KBM-7 (cell line): ENCODE measurements at regions not wholly inside any gene's neighbourhood (a gene's known extent, or its start where the extent isn't known, plus 50 kb on each side); places are given as distances from the start of the nearest gene placed in this dataset.
A peak's percentile ranks its signal among the peaks of the same experiment; 100 is the strongest.

Source experiments
- DNase-seq: peaks from one replicate; pipeline ENCODE4 v3.0.0-alpha.2; 2015
- in situ Hi-C: fragments of 300-500 bp; cut with MboI; formaldehyde crosslinking; loops from 2 replicates; pipeline ENCODE4 v1.14.3; 2020; ENCODE audit warnings: low sequenced_read_pairs, low pct_unique_long_range_greater_than_20kb, mixed read lengths

- no peak for DNase-seq
- in situ Hi-C loops: no loop called here
Observed at GRCh38 chr9:129511285-129511900, 109.5 kb downstream of the C9orf50 start.

- no peak for DNase-seq
- in situ Hi-C loops: no loop called here
Observed at GRCh38 chr9:129509533-129509928, 111.4 kb downstream of the C9orf50 start.

DNA sequence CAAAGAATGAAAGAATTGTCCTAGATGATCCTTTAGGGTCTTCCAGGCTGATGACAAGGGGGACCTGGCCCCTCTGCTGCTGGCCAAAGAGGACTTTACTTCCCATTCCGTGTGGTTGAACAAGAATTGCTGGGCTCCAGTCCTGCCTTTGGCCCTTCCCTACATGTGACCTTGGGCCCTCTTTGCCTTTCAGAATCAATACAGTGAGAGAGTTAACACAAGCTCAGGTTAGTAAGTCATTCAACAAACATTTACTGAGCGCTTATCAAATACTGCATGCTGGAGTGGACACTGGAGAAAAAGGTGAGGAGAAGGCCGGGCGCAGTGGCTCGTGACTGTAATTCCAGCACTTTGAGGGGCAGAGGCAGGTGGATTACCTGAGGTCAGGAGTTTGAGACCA is 113.1 kb downstream of the C9orf50 start:
- in situ Hi-C loops: no loop called here
- no peak for DNase-seq

DNA sequence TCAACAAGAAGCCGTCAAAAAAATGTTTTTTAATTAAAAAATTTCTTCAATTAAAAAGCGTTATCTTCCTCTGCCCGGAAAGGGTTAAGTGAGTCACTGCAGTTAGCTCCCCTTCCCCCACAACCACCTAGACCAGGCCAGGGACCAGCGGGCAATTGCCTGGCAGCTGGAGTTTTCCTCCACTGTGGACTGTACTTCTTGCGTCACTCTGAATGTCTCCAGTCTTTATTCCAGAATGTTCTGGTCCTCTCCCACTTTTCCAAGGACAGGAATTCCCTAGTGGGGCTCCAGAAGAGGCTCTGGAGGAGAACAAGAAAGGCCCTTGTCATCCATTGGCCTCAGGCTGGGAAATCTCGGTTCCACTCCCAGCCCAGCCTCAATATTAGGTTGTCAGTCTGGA is 114.0 kb downstream of the C9orf50 start:
- in situ Hi-C loops: no loop called here

GRCh38 chr9:129506041-129506440 is 114.9 kb downstream of the C9orf50 start:
- in situ Hi-C loops: no loop called here
- no peak for DNase-seq

More for the DNA sequence above, 114.0 kb downstream of the C9orf50 start:
- no peak for DNase-seq

DNA sequence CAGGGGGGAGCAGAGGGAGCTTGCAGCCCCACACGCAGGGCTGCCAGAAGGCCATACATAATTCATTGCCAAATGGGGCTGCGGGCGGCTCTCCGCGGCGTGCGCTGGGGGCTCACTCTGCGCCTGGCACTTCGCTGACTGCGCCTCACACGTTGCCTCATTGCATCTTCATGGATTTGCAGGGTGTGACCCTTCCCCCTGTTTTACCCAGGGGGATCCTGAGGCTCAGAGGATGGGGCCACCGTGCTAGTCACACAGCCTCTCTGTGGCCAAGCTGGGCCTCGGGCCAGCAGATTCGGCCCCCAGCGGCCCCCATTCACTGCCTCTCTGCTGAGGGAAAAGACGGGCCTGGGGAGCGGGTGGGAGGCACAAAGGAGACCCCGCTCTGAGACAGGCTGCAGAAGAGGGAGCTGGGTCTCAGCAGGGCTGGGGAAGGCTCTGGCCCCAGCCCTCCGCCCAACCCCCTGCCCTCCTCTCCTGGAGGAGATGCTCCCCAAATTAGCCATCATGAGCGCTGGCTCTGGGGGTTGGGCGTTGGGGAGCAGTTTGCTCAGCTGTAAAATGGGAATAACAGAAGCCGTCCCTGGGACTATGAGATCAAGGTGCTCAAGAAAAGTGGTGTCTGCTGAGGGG is 115.5 kb downstream of the C9orf50 start:
- in situ Hi-C loops: no loop called here
- DNase-seq: no peak

GRCh38 chr9:129504404-129504803 is 116.5 kb downstream of the C9orf50 start:
- in situ Hi-C loops: no loop called here
- DNase-seq: no peak

DNA sequence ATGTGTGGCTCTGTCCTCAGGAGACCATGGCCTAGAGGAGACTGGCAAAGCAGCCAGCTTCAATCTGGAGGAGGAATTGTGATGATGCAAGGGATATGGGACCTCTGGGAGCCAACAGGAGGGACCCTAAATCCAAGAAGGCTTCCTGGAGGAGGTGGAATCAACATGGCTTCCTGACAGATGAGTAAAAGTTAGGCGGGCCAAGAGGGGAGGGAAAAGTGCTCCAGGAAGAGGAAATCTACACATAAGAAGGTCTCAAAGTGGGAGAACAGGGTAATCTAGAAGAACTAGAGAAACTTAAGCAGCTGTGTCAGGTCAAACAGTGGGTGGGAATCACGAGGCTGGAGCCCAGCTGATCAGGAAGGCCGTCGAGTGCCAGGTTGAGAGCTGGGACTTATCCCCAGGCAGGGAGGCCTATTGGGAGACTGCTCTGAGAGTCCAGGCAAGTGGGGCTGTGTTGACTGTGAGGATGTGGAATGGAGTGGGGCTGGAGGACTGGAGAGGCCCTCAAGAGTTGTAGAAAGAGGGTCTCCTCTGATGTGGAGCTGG is 119.1 kb downstream of the C9orf50 start:
- in situ Hi-C loops: no loop called here
- no peak for DNase-seq

- in situ Hi-C loops: no loop called here
- no peak for DNase-seq
Observed at GRCh38 chr9:129500863-129501770, 119.8 kb downstream of the C9orf50 start.

GRCh38 chr9:129500161-129500862 is 120.6 kb downstream of the C9orf50 start:
- in situ Hi-C loops: no loop called here
- DNase-seq: no peak

GRCh38 chr9:129498451-129499384 is 122.2 kb downstream of the C9orf50 start:
- in situ Hi-C loops: no loop called here

GRCh38 chr9:129497813-129498450 is 123.0 kb downstream of the C9orf50 start:
- DNase-seq: no peak
- in situ Hi-C loops: no loop called here

More at GRCh38 chr9:129498451-129499384, 122.2 kb downstream of the C9orf50 start:
- DNase-seq: no peak

- DNase-seq: no peak
Observed at GRCh38 chr9:129497005-129497812, 123.7 kb downstream of the C9orf50 start.

GRCh38 chr9:129496473-129497004 is 124.4 kb downstream of the C9orf50 start:
- peak; percentile 87 for DNase-seq
- in situ Hi-C loops: no loop called here

More at GRCh38 chr9:129497005-129497812, 123.7 kb downstream of the C9orf50 start:
- in situ Hi-C loops: no loop called here

DNA sequence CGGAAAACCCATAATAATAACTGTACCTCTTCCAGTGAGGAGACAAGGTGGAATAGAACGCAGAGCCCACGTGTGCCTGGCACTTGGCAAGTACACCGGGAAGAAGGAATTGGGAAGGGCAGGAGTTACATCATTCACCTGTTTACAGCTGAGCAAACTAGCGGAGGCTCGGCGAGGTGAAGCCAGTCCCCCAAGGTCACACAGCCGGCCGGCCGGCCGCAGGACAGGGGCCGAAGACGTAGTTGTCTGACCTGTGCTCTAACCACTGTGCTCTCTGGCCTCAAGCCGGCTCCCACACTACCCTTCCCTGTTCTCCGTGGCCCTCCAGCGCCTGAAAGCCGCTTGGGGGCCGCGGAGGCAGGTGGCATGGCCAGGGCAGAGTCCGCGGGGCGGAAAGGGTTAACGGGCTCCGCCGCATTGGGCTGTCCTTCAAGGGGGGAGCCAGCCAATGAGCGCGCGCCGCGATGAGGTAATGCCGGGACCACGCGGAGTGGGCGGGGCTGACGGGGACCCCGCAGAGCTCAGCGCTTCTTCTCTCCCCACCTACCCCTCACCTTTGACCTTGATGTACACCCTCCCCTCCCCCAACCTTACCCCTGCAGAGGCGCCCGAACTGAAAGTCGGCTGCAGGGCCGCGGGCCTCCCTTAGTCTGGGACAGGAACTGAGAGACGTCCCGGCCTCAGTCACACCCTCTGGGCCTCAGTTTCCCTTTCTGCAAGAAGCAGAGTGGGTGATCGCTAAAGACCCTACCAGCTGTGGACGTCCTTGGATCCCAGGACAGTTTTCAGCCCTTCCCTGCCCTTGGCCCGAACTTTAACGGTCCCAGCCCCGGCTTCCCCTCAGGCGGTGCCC is 125.1 kb downstream of the C9orf50 start:
- DNase-seq: peak; percentile 88

More for the DNA sequence above, 125.1 kb downstream of the C9orf50 start:
- in situ Hi-C loops: no loop called here
